HG03442 (cell line): ENCODE measurements at regions not wholly inside any gene's neighbourhood (a gene's known extent, or its start where the extent isn't known, plus 50 kb on each side); places are given as distances from the start of the nearest gene placed in this dataset.

ENCODE experiments used
- ATAC-seq: cut with Tn5 transposase; IDR thresholded peaks from one replicate; pipeline ENCODE4 v1.9.1; 2021; ENCODE audit warnings: mild to moderate bottlenecking, moderate library complexity; ENCODE audit not compliant: unreplicated experiment

DNA sequence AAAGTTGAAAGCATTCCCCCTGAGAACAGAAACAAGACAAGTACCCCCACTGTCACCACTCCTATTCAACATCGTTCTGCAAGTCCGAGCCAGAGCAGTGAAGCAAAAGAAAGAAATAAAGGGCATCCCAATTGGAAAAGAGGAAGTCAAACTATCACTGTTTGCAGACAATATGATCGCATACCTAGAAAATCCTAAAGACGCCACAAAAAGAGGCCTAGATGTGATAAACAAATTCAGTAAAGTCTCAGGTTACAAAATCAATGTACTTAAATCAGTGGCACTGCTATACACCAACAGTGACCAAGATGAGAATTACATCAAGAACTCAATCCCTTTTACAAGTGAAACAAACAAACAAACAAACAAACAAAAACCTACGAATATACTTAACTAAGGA lies 87.7 kb upstream of the COCH start:
- ATAC-seq, result no peak

DNA sequence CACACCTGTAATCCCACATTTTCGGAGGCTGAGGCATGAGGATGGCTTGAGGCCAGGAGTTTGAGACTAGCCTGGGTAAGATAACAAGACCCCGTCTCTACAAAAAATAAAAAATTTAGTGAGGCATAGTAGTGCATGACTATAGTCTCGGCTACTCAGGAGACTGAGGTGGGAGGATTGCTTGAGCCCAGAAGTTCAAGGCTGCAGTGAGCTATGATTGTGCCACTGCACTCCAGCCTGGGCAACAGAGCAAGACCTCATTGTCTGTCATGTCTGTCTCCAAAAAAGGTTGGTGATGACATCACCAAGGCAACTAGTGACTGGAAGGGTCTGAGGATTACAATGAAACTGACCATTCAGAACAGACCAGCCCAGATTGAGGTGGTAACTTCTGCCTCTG lies 83.5 kb upstream of the COCH start:
- no peak for ATAC-seq

DNA sequence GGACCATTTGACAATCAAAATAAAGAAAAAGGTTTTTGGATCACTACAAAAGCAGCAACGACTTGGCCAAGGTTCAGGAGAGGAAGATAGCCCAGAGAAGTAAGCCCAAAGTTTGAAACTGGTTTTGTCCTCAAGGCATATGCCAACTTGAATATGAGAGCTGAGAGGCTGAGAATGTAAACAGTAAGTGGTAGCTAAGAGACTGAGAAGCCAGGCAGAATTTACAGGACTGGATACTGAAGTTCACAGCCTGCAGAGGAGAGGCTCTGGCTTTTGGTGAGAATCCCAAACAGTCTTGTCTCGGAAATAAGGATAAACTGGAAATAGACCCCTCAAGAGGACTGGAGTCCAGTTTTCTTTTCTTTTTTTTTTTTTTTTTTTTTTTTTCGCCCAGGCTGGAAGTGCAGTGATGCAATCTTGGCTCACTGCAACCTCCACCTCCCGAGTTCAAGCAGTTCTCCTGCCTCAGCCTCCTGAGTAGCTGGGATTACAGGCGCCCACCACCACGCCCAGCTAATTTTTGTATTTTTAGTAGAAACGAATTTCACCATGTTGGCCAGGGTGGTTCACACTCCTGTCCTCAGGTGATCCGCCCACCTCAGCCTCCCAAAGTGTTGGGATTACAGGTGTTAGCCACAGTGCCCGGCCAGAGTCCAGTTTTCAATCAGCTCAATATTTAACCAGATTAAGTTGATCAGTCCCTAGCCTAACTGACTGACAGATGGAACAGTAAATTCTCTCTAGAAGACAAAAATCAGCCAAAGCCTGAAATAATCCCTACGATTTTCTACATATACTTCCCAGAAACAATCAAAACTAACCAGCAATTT lies 82.6 kb upstream of the COCH start:
- ATAC-seq, result no peak

DNA sequence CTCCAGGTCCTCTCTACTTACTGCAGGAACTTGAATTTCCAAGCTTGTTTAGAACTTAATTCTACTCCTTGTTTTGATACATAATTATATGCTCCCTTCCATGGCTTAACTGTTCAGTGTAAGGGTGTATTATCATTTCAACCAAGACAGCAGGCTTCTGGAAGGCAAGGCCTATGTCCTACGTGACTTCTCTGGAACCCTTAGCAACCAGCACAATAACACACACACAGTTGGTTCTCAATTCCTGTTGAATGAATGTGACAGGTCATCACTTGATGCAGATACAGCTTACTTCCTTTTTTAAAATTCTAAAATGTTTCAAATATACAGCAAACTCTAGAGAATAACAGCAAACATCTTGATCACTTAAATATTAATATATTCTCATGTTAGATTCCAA lies 77.7 kb upstream of the COCH start:
- no peak for ATAC-seq

DNA sequence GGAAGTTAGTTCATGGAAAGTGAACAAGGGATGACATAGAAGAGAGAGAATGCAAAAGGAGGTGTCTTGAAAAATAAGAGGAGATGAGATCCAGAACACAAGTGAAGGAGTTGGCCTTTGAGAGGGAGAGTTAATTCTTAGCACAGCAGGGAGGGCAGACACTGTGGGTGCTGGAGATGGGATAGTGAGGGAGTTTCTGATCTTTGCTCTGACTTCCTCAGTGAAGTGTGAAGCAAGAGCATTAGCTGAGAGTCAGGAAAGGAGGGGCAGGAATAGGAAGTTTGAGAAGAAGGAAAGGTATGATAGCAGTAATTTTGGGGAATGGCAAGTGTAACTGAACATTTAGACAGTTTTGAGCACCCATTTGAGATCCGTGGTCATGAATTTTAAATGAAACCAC lies 75.8 kb upstream of the COCH start:
- no peak for ATAC-seq

DNA sequence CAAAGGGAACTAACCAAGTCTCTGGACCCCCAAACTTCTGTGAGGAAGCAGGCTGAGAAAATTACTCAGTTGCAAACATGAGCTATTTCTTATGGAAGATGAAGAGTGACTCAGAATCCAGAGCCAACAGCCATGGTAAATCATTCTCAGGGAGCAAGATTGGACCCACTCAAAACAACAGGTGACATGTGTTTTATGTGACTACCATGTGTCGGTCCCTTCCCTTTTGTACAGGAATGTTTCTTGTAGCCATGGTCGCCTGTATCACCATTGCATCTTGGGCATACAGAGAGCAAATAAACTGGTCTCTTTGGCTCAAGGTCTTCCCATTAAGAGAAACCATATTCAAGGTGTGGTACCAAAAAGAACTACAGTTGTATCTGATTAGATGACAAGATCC lies 75.4 kb upstream of the COCH start:
- no peak for ATAC-seq

DNA sequence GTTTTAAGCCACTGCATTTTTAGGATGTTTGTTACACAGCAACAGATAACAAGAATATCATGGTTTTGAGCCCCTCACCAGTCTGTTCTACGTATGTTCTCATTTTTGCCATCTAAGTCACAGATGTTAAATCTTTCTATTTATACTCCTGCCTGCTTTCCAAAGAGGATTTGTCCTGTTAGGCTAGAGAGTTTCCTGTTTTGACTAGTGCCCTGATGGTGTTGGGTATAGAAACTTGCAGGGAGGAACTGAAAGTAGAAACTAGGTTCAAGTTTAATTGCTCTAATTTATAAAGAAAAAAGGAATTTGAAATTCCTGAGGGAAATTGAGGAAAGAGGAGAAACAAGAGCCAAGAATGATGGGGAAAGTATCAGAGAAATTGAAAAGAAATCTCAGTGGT lies 74.4 kb upstream of the COCH start:
- ATAC-seq, result no peak

DNA sequence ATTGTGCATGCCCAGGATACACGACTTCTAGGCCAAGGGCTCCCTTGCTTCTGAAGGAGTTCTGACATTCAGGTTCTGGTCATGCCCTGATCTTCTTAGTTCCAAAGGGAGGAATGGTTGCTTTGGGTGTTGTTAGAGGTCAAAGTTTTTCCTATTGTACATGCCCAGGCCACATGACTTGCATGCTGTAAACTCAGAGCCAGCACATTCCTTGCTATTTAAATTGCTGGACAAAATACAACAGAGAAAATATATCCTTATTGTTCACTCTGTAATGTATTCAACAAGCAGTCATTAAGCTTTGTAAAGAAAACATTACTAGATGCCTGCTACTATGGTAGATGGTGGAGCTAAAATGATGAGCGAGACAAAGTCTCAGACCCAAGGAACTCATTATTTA lies 71.2 kb upstream of the COCH start:
- no peak for ATAC-seq

DNA sequence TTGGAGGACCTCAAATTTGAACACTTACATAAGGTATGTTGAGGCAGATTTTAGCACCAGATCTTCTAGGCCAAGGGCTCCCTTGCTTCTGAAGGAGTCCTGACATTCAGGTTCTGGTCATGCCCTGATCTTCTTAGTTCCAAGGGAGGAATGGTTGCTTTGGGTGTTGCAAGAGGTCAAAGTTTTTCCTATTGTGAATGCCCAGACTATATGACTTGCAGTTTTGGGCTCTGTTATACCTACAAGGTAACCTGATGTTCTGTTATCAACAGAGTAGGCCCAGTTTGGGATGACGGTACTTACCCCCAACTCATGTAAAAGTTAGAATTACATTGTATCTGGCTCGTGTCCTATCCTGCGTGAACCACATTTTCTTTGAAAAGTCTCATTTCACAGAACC lies 69.1 kb upstream of the COCH start:
- no peak for ATAC-seq

DNA sequence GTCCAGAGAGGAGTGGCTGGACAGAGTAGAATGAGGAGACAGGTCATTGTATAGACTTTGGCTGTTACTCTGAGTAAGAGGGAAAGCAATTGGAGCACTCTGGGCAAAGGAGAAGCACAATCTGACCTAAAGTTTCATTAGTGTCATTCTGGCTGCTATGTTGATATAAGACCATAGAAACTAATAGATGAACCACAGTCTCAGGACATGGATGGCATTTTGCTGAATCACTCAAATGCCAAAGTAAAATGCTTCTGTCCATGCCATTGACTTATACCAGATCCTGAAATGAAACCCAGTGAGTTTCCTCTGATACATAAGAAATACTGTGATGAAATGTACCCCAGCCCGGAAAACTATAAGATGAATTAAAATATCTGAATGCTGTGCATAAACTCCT lies 65.8 kb upstream of the COCH start:
- ATAC-seq, result no peak

DNA sequence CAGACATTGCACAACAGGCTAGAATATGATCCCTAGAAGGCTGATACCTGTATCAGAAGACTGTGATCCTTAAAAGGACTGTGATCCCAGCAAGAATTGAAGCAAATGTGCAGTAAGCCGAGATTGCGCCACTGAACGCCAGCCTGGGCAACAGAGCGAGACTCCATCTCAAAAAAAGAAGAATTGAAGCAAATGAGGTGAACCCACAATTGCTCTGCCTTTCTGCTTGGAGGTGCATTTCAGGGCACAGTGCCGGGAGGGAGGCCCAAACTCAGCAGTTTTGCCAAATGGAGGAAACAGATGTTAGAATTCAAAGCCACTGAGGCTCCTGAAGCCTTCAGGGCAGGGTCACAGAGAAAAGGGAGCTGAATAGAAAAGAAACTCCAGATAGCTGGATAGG lies 61.1 kb upstream of the COCH start:
- no peak for ATAC-seq

DNA sequence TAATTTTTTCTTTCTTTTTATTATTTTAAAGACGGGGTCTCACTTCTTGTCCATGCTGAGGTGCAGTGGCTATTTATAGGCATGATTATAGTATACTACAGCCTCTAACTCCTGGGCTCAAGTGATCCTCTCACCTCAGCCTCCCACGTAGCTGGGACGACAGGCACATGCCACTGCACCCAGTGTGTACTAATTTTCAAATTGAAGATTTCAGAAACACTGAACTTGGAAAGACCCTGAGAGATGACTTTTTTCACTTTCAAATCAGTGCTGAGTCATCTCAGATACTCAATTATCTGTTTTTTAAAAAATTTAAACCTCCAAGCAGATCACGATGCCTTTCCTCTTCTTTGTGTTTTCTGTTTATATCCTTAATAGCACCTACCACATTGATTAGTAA lies 53.7 kb upstream of the COCH start:
- peak; percentile 52 for ATAC-seq

DNA sequence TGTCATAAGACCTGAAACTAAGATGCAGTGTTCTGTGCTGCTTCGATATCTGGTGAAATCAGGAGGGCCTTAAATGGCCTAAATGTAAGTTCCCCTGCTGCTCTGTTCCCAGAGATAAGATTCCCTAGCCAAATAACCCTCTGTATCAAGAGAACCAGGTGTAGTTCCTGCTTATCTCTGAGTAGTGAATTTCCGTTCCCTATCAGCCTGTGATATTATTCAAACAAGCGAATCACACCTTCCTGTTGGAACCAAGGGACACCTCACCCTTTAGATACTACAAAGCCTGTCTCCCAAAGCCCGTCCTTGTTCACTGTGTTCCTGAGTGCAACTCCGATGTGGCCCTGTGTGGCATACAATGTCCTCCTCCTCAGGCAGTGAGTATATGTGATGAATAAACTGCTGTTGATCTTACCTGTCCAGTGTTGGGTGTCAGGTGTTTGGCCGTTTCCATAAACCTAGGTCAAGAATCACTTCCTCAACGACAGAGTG lies 52.2 kb upstream of the COCH start:
- ATAC-seq, result no peak
